Bronchial epithelial cell (primary cell): ENCODE measurements at regions not wholly inside any gene's neighbourhood (a gene's known extent, or its start where the extent isn't known, plus 50 kb on each side); places are given as distances from the start of the nearest gene placed in this dataset.
A peak's percentile ranks its signal among the peaks of the same experiment; 100 is the strongest.

Experiments
- DNase-seq: peaks from one replicate; pipeline ENCODE4 v3.0.0-alpha.2; 2010; ENCODE audit warnings: low read depth
- FAIRE-seq: peaks from 2 replicates; lab custom pipeline; 2011; peaks lifted over from hg19 to GRCh38; lab: Jason Lieb, UNC
- H3K27me3 ChIP-seq: 2 replicates; pipeline ENCODE4 v1.5.1; 2011; ENCODE audit warnings: low read length; ENCODE audit not compliant: control insufficient read depth, insufficient read depth
- H3K36me3 ChIP-seq: 2 replicates; pipeline ENCODE4 v1.5.1; 2011; ENCODE audit warnings: low read length; ENCODE audit not compliant: control insufficient read depth, insufficient read depth
- H3K4me3 ChIP-seq: 2 replicates; pipeline ENCODE4 v1.5.1; 2011; ENCODE audit warnings: mild to moderate bottlenecking, low read depth, low read length, control low read depth
- TF ChIP-seq, protein P1 (sequence below): IDR thresholded peaks from 2 replicates; pipeline ENCODE4 v1.5.1; 2011; ENCODE audit warnings: mild to moderate bottlenecking, moderate library complexity, low read length, control low read depth, inconsistent platforms; ENCODE audit not compliant: insufficient read depth, severe bottlenecking

GRCh38 chr4:123522081-123522480, 125.5 kb downstream of the SPRY1 start:
- no peaks in the 10 kb centered on the region for H3K27me3 ChIP-seq
- TF ChIP-seq, protein P1, sequence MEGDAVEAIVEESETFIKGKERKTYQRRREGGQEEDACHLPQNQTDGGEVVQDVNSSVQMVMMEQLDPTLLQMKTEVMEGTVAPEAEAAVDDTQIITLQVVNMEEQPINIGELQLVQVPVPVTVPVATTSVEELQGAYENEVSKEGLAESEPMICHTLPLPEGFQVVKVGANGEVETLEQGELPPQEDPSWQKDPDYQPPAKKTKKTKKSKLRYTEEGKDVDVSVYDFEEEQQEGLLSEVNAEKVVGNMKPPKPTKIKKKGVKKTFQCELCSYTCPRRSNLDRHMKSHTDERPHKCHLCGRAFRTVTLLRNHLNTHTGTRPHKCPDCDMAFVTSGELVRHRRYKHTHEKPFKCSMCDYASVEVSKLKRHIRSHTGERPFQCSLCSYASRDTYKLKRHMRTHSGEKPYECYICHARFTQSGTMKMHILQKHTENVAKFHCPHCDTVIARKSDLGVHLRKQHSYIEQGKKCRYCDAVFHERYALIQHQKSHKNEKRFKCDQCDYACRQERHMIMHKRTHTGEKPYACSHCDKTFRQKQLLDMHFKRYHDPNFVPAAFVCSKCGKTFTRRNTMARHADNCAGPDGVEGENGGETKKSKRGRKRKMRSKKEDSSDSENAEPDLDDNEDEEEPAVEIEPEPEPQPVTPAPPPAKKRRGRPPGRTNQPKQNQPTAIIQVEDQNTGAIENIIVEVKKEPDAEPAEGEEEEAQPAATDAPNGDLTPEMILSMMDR: no peak
- no peaks in the 10 kb centered on the region for H3K36me3 ChIP-seq
- DNase-seq: no peak
- no peak for FAIRE-seq
- H3K4me3 ChIP-seq: no peak overlapping the region

- no peak for DNase-seq
- FAIRE-seq: no peak
- TF ChIP-seq, protein P1: no peak
- H3K27me3 ChIP-seq: no peaks in the 10 kb centered on the region
- H3K4me3 ChIP-seq: no peak overlapping the region
- no peaks in the 10 kb centered on the region for H3K36me3 ChIP-seq
These were observed 126.1 kb downstream of the SPRY1 start for GRCh38 chr4:123522646-123523045.

GRCh38 chr4:123524958-123525628, 128.5 kb downstream of the SPRY1 start:
- TF ChIP-seq, protein P1: no peak
- no peaks in the 10 kb centered on the region for H3K27me3 ChIP-seq
- no peak for DNase-seq
- no peaks in the 10 kb centered on the region for H3K36me3 ChIP-seq
- FAIRE-seq: no peak
- H3K4me3 ChIP-seq: no peak overlapping the region

DNA sequence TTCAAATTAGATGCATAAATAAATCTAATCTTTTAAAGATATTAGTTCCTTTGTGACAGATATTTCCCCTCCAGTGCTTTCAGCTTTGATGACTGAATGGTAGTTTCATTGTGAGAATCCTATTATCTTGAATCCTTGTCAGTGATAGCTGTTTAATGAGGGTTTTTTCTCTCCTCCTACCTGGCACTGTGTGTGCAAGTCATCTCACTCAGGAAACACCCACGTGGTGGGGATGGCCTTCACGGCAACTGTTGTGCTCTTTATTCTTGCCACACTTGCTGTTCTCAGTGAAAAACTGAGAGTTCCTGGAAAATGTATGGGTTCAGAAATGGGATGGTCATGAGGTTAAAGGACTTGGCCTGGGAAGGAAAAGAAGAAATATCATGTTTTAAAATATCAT, 129.9 kb downstream of the SPRY1 start:
- no peak overlapping the region for H3K4me3 ChIP-seq
- DNase-seq: no peak
- H3K27me3 ChIP-seq: no peaks in the 10 kb centered on the region
- no peaks in the 10 kb centered on the region for H3K36me3 ChIP-seq
- TF ChIP-seq, protein P1: no peak
- FAIRE-seq: no peak

DNA sequence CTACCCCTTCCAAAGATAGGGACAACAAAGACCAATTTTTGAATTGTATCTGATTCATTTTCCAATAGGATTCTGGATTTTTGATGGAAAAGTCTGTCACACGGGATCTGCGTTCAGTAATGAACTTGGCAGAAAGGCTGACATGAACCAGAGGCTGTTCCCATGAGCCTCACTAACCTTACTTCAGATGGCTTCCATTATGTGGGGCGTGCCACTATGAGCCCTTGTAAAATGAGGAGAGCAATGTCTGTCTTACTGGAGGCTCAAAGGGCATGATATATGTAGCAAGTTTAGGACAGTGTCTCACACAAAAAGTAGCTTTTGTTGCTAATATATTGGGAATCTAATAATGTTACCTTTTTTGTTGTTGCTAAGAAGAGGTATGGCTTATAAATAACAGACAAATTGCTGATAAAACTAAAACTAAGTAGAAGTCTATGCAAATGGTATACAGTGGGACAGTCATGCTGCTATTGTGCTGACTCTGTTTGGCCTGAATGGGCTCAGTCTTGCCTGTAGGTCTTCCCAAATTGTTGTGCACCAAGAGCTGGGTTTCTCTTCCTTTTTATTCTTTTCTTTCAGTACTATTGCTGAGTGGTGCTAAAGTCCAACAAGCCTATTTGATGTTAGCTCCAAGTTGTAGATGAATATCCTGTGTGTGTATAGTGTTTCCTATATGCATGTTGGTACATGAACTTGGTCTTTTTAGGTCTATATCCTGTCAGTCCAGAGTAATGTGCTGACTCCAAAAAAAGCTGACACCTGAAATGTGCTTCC, 132.1 kb downstream of the SPRY1 start:
- Histone ChIP-seq H3K4me3 (no peak overlapping the region), H3K36me3 (no peaks in the 10 kb centered on the region), H3K27me3 (no peaks in the 10 kb centered on the region)
- TF ChIP-seq, protein P1: no peak
- DNase-seq (peak; percentile 85), FAIRE-seq (peak; percentile 66)

- TF ChIP-seq, protein P1: no peak
- FAIRE-seq: no peak
- no peak overlapping the region for H3K4me3 ChIP-seq
- no peaks in the 10 kb centered on the region for H3K36me3 ChIP-seq
- H3K27me3 ChIP-seq: no peaks in the 10 kb centered on the region
- DNase-seq: no peak
These were observed 132.6 kb downstream of the SPRY1 start for GRCh38 chr4:123529278-123529568.
